GM12878 (cell line): ENCODE measurements at regions not wholly inside any gene's neighbourhood (a gene's known extent, or its start where the extent isn't known, plus 50 kb on each side); places are given as distances from the start of the nearest gene placed in this dataset.

ENCODE experiments used
- ATAC-seq: fragments of 200-7000 bp; cut with Tn5 transposase; 3 replicates; pipeline ENCODE4 v1.9.1; 2020; ENCODE audit warnings: mild to moderate bottlenecking, moderate library complexity
- BruUV-seq: library from RNA; stranded (reverse); fragments of 400-500 nt; replicated peaks from 2 replicates; lab custom pipeline; 2021; lab: Mats Ljungman, UMichigan
- CTCF ChIA-PET: fragments of 300-600 bp; sonication (Branson Sonifier 250); formaldehyde crosslinking; extraction: SDS; loops from one replicate; lab custom pipeline; 2021; ENCODE audit warnings: inconsistent platforms; lab: Yijun Ruan, JAX
- POLR2A ChIA-PET: fragments of 350-600 bp; formaldehyde crosslinking; extraction: SDS; loops from one replicate; lab custom pipeline; 2021; ENCODE audit warnings: inconsistent platforms; lab: Charles Lee
- RAD21 ChIA-PET: fragments of 300-600 bp; sonication (Branson Sonifier 250); formaldehyde crosslinking; loops from one replicate; lab custom pipeline; 2023; ENCODE audit warnings: antibody characterized with exemption; ENCODE audit not compliant: unreplicated experiment; lab: Charles Lee
- SMC1A ChIA-PET: fragments of 300-600 bp; sonication (Branson Sonifier 250); formaldehyde crosslinking; loops from one replicate; lab custom pipeline; 2023; ENCODE audit not compliant: unreplicated experiment, uncharacterized antibody; lab: Charles Lee
- DNase-seq: peaks from one replicate; pipeline ENCODE4 v3.0.0-alpha.2; 2011; ENCODE audit warnings: low read depth, low spot score
- FAIRE-seq: peaks from 3 replicates; lab custom pipeline; 2011; peaks lifted over from hg19 to GRCh38; lab: Jason Lieb, UNC
- H2AFZ ChIP-seq: 2 replicates; pipeline ENCODE4 v1.6.0; 2011; ENCODE audit warnings: low read depth, low read length, control low read depth; ENCODE audit not compliant: control insufficient read depth
- H3K27ac ChIP-seq: 2 replicates; pipeline ENCODE4 v1.5.1; 2011; ENCODE audit warnings: control low read depth; ENCODE audit not compliant: control insufficient read depth, insufficient read depth
- H3K27me3 ChIP-seq, 2 experiments: replicated peaks in 1 of 2; 2 replicates each; pipeline versions ENCODE4 v1.6.0 to v1.6.1; 2011; ENCODE audit warnings: low read length in 1 of 2; ENCODE audit not compliant: control insufficient read depth in 2 of 2, insufficient read depth in 2 of 2
- H3K36me3 ChIP-seq, 2 experiments: 2 replicates each; pipeline ENCODE4 v1.5.1; 2011; ENCODE audit warnings: low read length in 1 of 2; ENCODE audit not compliant: control insufficient read depth in 2 of 2, insufficient read depth in 2 of 2
- H3K4me1 ChIP-seq: 2 replicates; pipeline ENCODE4 v1.6.1; 2011; ENCODE audit warnings: mild to moderate bottlenecking, low read length, moderate library complexity, mixed read lengths; ENCODE audit not compliant: control insufficient read depth, insufficient read depth
- H3K4me2 ChIP-seq: 2 replicates; pipeline ENCODE4 v1.6.0; 2011; ENCODE audit warnings: control low read depth; ENCODE audit not compliant: control insufficient read depth, insufficient read depth
- H3K4me3 ChIP-seq: fragments of 200-600 bp; sonication (generic); 2 replicates; pipeline ENCODE4 v1.5.1; 2016
- H3K79me2 ChIP-seq: 2 replicates; pipeline ENCODE4 v1.6.0; 2011; ENCODE audit warnings: low read length; ENCODE audit not compliant: control insufficient read depth, insufficient read depth
- H3K9ac ChIP-seq: 2 replicates; pipeline ENCODE4 v1.8.0; 2011; ENCODE audit warnings: low read length, control low read depth, mixed read lengths; ENCODE audit not compliant: control insufficient read depth, insufficient read depth
- H3K9me3 ChIP-seq: replicated peaks from 3 replicates; pipeline ENCODE4 v1.5.1; 2011; ENCODE audit warnings: mild to moderate bottlenecking, low read length; ENCODE audit not compliant: control insufficient read depth, insufficient read depth
- H4K20me1 ChIP-seq: 2 replicates; pipeline ENCODE4 v1.6.0; 2011; ENCODE audit not compliant: control insufficient read depth, insufficient read depth
- BACH1 ChIP-seq: fragments of 450-650 bp; IDR thresholded peaks from 2 replicates; pipeline ENCODE4 v1.6.1; 2017; ENCODE audit warnings: mild to moderate bottlenecking, borderline replicate concordance
- BHLHE40 ChIP-seq, 2 experiments: fragments of 450-650 bp in 1 of 2; IDR thresholded peaks; 2 replicates each; pipeline ENCODE4 v1.6.1; 2011 to 2017; ENCODE audit warnings: low read depth in 2 of 2, borderline replicate concordance in 1 of 2, improper control_type of control experiment in 1 of 2, low read length in 1 of 2, mild to moderate bottlenecking in 1 of 2
- BRCA1 ChIP-seq: IDR thresholded peaks from 2 replicates; pipeline ENCODE4 v1.6.1; 2011; ENCODE audit warnings: low read depth, low read length, improper control_type of control experiment
- CBX5 ChIP-seq: sonication (generic); IDR thresholded peaks from 2 replicates; pipeline ENCODE4 v1.6.1; 2016; ENCODE audit warnings: low read depth, moderate library complexity, mild to moderate bottlenecking, inconsistent platforms
- DPF2 ChIP-seq: fragments of 450-650 bp; IDR thresholded peaks from 2 replicates; pipeline ENCODE4 v1.6.1; 2017; ENCODE audit warnings: mild to moderate bottlenecking
- IRF4 ChIP-seq: IDR thresholded peaks from 2 replicates; pipeline ENCODE4 v1.6.1; 2011; ENCODE audit warnings: low read depth, low read length
- KAT2A ChIP-seq: conservative IDR thresholded peaks from 2 replicates; pipeline ENCODE4 v1.6.1; 2011; ENCODE audit warnings: low read depth, low read length; ENCODE audit not compliant: control insufficient read depth
- KLF5 ChIP-seq: fragments of 450-650 bp; IDR thresholded peaks from 2 replicates; pipeline ENCODE4 v1.6.1; 2014; ENCODE audit warnings: mild to moderate bottlenecking; ENCODE audit not compliant: partially characterized antibody
- MXI1 ChIP-seq: fragments of 150-350 bp; IDR thresholded peaks from 2 replicates; pipeline ENCODE4 v1.6.1; 2011; ENCODE audit warnings: low read depth, mild to moderate bottlenecking, inconsistent platforms, low read length, improper control_type of control experiment
- PAX8 ChIP-seq: fragments of 450-650 bp; IDR thresholded peaks from 2 replicates; pipeline ENCODE4 v1.6.1; 2017; ENCODE audit warnings: mild to moderate bottlenecking, moderate library complexity
- SKIL ChIP-seq: fragments of 450-650 bp; IDR thresholded peaks from 2 replicates; pipeline ENCODE4 v1.6.1; 2017; ENCODE audit warnings: mild to moderate bottlenecking, low read depth, inconsistent platforms; ENCODE audit not compliant: poor library complexity, severe bottlenecking
- SREBF1 ChIP-seq: IDR thresholded peaks from 2 replicates; pipeline ENCODE4 v1.6.1; 2012; ENCODE audit warnings: mild to moderate bottlenecking, low read length
- TAF1 ChIP-seq: IDR thresholded peaks from 2 replicates; pipeline ENCODE4 v1.6.1; 2011; ENCODE audit warnings: mild to moderate bottlenecking, low read depth, low read length, borderline replicate concordance
- ZBED1 ChIP-seq: IDR thresholded peaks from 2 replicates; pipeline ENCODE4 v1.6.1; 2016; ENCODE audit warnings: borderline replicate concordance
- WGBS: methylation state at CpG from one replicate; pipeline ENCODE4 v1.1.6; 2016; ENCODE audit warnings: low lambda C conversion rate; ENCODE audit not compliant: insufficient replicate concordance, insufficient coverage; ENCODE audit errors: missing lambda C conversion rate; 5-methylcytosine and 5-hydroxymethylcytosine counted together
- in situ Hi-C: fragments of 300-500 bp; cut with MboI; formaldehyde crosslinking; loops from 9 replicates; pipeline ENCODE4 v1.14.3; 2018; ENCODE audit warnings: mixed read lengths
- intact Hi-C: fragments of 100-400 bp; cut with micrococcal nuclease; formaldehyde crosslinking; loops from one replicate; pipeline ENCODE4 v1.14.2; 2022; ENCODE audit not compliant: unreplicated experiment
- TF ChIP-seq, protein P1 (sequence below): fragments of 450-650 bp; IDR thresholded peaks from 2 replicates; pipeline ENCODE4 v1.6.1; 2017; ENCODE audit warnings: antibody characterized with exemption, mild to moderate bottlenecking, moderate library complexity
- TF ChIP-seq, protein P2 (sequence below): IDR thresholded peaks from 2 replicates; pipeline ENCODE4 v1.6.1; 2011; ENCODE audit warnings: low read depth, low read length, improper control_type of control experiment, borderline replicate concordance
- TF ChIP-seq, protein P3 (sequence below): IDR thresholded peaks from 2 replicates; pipeline ENCODE4 v1.6.1; 2012; ENCODE audit warnings: low read depth, low read length, improper control_type of control experiment

DNA sequence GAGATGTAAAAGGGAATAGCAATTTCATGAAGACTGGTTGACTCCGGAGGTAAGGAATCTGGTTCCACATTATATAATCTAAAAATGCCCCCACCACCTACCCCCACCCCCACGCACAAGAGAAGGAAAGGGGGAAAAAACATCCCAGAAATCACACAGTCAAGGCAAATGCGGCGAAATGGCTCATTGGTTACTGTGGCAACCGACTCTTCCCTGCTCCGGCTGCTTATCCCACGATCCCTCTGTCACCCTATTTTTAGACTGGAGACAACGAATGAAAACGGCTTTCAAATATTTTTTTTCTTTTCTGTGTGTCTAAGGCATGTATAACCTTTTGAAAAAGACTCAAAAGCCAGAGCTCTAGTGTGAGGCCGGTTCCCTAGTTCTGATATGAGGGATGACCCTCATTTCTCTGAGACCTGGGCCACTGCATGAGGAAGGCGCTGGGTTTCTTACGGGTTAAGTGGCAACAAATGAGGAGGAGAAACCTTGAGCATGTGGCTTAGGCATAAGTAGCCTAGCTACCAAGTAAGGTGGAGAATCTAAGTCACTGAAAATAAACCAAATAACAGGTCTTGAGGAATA, 148.3 kb upstream of the GRIN2B start:
- in situ Hi-C loops (no loop called here), intact Hi-C loops (no loop called here)
- H3K4me2 ChIP-seq = no peak overlapping the region
- no peaks in the 10 kb centered on the region for H3K4me1 ChIP-seq
- no TSS peak for BruUV-seq
- ChIA-PET SMC1A (no interaction called here), RAD21 (no interaction called here), POLR2A (no interaction called here), CTCF (interaction anchor here (0.8 to 2.8 kb wide), 3 partner anchors 8 to 38 kb away, joined by 3 to 7 read pairs (median 3); no protein-coding TSS in a partner anchor)
- no peaks in the 10 kb centered on the region for H4K20me1 ChIP-seq
- H3K9me3 ChIP-seq = no peaks in the 10 kb centered on the region; the same call in 2 of the 3 replicates
- H3K36me3 ChIP-seq = no peaks in the 10 kb centered on the region
- FAIRE-seq (no peak), ATAC-seq (no peak), DNase-seq (no peak)
- H3K79me2 ChIP-seq = no peaks in the 10 kb centered on the region
- no peak overlapping the region for H3K27ac ChIP-seq
- H2AFZ ChIP-seq = no peak overlapping the region
- H3K9ac ChIP-seq = no peak overlapping the region
- H3K27me3 ChIP-seq = no peaks in the 10 kb centered on the region
- WGBS = 53% methylated on average over 12 of the region's 12 CpGs
- no peak overlapping the region for H3K4me3 ChIP-seq
- TF ChIP-seq TAF1 (no peak), BHLHE40 (IDR thresholded peaks at IDR 0.05; ENCODE audit: borderline replicate concordance in 1 of 2, low read depth in 2 of 2, low read length in 1 of 2) (no peak), PAX8 (no peak), DPF2 (no peak), BRCA1 (no peak), KAT2A (no peak), SREBF1 (no peak), BACH1 (no peak), IRF4 (no peak), CBX5 (no peak), SKIL (no peak), MXI1 (no peak), KLF5 (no peak), ZBED1 (no peak)
- TF ChIP-seq, protein P1, sequence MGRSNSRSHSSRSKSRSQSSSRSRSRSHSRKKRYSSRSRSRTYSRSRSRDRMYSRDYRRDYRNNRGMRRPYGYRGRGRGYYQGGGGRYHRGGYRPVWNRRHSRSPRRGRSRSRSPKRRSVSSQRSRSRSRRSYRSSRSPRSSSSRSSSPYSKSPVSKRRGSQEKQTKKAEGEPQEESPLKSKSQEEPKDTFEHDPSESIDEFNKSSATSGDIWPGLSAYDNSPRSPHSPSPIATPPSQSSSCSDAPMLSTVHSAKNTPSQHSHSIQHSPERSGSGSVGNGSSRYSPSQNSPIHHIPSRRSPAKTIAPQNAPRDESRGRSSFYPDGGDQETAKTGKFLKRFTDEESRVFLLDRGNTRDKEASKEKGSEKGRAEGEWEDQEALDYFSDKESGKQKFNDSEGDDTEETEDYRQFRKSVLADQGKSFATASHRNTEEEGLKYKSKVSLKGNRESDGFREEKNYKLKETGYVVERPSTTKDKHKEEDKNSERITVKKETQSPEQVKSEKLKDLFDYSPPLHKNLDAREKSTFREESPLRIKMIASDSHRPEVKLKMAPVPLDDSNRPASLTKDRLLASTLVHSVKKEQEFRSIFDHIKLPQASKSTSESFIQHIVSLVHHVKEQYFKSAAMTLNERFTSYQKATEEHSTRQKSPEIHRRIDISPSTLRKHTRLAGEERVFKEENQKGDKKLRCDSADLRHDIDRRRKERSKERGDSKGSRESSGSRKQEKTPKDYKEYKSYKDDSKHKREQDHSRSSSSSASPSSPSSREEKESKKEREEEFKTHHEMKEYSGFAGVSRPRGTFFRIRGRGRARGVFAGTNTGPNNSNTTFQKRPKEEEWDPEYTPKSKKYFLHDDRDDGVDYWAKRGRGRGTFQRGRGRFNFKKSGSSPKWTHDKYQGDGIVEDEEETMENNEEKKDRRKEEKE = no peak
- TF ChIP-seq, protein P2, sequence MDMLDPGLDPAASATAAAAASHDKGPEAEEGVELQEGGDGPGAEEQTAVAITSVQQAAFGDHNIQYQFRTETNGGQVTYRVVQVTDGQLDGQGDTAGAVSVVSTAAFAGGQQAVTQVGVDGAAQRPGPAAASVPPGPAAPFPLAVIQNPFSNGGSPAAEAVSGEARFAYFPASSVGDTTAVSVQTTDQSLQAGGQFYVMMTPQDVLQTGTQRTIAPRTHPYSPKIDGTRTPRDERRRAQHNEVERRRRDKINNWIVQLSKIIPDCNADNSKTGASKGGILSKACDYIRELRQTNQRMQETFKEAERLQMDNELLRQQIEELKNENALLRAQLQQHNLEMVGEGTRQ = no peak
- TF ChIP-seq, protein P3, sequence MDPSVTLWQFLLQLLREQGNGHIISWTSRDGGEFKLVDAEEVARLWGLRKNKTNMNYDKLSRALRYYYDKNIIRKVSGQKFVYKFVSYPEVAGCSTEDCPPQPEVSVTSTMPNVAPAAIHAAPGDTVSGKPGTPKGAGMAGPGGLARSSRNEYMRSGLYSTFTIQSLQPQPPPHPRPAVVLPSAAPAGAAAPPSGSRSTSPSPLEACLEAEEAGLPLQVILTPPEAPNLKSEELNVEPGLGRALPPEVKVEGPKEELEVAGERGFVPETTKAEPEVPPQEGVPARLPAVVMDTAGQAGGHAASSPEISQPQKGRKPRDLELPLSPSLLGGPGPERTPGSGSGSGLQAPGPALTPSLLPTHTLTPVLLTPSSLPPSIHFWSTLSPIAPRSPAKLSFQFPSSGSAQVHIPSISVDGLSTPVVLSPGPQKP = no peak
